K562 (cell line): ENCODE measurements at regions not wholly inside any gene's neighbourhood (a gene's known extent, or its start where the extent isn't known, plus 50 kb on each side); places are given as distances from the start of the nearest gene placed in this dataset.

Source experiments
- ATAC-seq: fragments of 200-7000 bp; cut with Tn5 transposase; 3 replicates; pipeline ENCODE4 v1.9.1; 2020; ENCODE audit warnings: moderate library complexity
- BruUV-seq: library from RNA; stranded (reverse); fragments of 400-500 nt; replicated peaks from 2 replicates; lab custom pipeline; 2021; lab: Mats Ljungman, UMichigan
- CTCF ChIA-PET: fragments of 300-600 bp; formaldehyde crosslinking; extraction: SDS; loops from one replicate; lab custom pipeline; 2021; ENCODE audit warnings: low intra/inter-chr PET ratio; lab: Yijun Ruan, JAX
- POLR2A ChIA-PET: fragments of 300-600, 350-650 bp; sonication (Branson Sonifier 250); formaldehyde crosslinking; extraction: SDS; loops from one replicate; lab custom pipeline; 2021; ENCODE audit warnings: antibody characterized with exemption, inconsistent platforms; lab: Yijun Ruan, JAX
- DNase-seq, 4 experiments: peaks; one replicate each; pipeline versions ENCODE4 v3.0.0 to v3.0.0-alpha.2; 2011 to 2018; ENCODE audit warnings: low spot score in 3 of 4, mixed read lengths in 3 of 4; ENCODE audit errors: extremely low read depth in 1 of 4
- FAIRE-seq: peaks from 2 replicates; lab custom pipeline; 2011; peaks lifted over from hg19 to GRCh38; lab: Jason Lieb, UNC
- H2AFZ ChIP-seq: 2 replicates; pipeline ENCODE4 v1.6.0; 2011; ENCODE audit warnings: low read depth, low read length, control low read depth, inconsistent platforms
- H3K27ac ChIP-seq: fragments of 200-600 bp; 3 replicates; pipeline ENCODE4 v1.8.0; 2011; ENCODE audit warnings: low read depth, mild to moderate bottlenecking, control low read depth, inconsistent platforms, low read length, moderate library complexity, mixed read lengths; ENCODE audit errors: extremely low read depth
- H3K27me3 ChIP-seq, 2 experiments: fragments of 300-600 bp in 1 of 2; 2 replicates in 1 of 2; 3 replicates in 1 of 2; pipeline versions ENCODE4 v1.6.0 to v1.8.0; 2011; ENCODE audit warnings: inconsistent platforms in 2 of 2, low read length in 2 of 2, mild to moderate bottlenecking in 1 of 2, mixed read lengths in 1 of 2, moderate library complexity in 1 of 2; ENCODE audit not compliant: control insufficient read depth in 2 of 2, insufficient read depth in 2 of 2
- H3K36me3 ChIP-seq: fragments of 300-600 bp; 3 replicates; pipeline ENCODE4 v1.8.0; 2011; ENCODE audit warnings: mild to moderate bottlenecking, low read length, inconsistent platforms; ENCODE audit not compliant: control insufficient read depth, insufficient read depth
- H3K4me1 ChIP-seq, 2 experiments: fragments of 200-600 bp in 1 of 2; replicated peaks in 1 of 2; 2 replicates in 1 of 2; 3 replicates in 1 of 2; pipeline versions ENCODE4 v1.5.1 to v1.8.0; 2011; ENCODE audit warnings: inconsistent platforms in 2 of 2, low read length in 2 of 2, mild to moderate bottlenecking in 1 of 2, mixed read lengths in 1 of 2, moderate library complexity in 1 of 2; ENCODE audit not compliant: control insufficient read depth in 2 of 2, insufficient read depth in 2 of 2
- H3K4me2 ChIP-seq: 2 replicates; pipeline ENCODE4 v1.6.1; 2011; ENCODE audit warnings: low read length, control low read depth, inconsistent platforms, mixed read lengths; ENCODE audit not compliant: insufficient read depth
- H3K4me3 ChIP-seq: fragments of 200-600 bp; sonication (generic), shearing (Covaris generic); 2 replicates; pipeline ENCODE4 v1.5.1; 2016; ENCODE audit warnings: control low read depth, inconsistent platforms
- H3K79me2 ChIP-seq: fragments of 200-600 bp; 3 replicates; pipeline ENCODE4 v1.8.0; 2011; ENCODE audit warnings: low read length, inconsistent platforms; ENCODE audit not compliant: control insufficient read depth, insufficient read depth
- H3K9ac ChIP-seq, 2 experiments: 2 replicates each; pipeline versions ENCODE4 v1.6.0 to v1.6.1; 2011; ENCODE audit warnings: low read depth in 2 of 2, low read length in 2 of 2, control low read depth in 1 of 2, inconsistent platforms in 1 of 2, mild to moderate bottlenecking in 1 of 2, mixed read lengths in 1 of 2; ENCODE audit not compliant: insufficient read depth in 1 of 2
- H3K9me1 ChIP-seq: one replicate; pipeline ENCODE4 v1.6.0; 2011; ENCODE audit warnings: inconsistent platforms, mild to moderate bottlenecking, low read length, moderate library complexity; ENCODE audit not compliant: control insufficient read depth, insufficient read depth
- H3K9me3 ChIP-seq: replicated peaks from 2 replicates; pipeline ENCODE4 v1.5.1; 2011; ENCODE audit warnings: low read depth, low read length, inconsistent platforms; ENCODE audit not compliant: control insufficient read depth, insufficient read depth
- H4K20me1 ChIP-seq: replicated peaks from 2 replicates; pipeline ENCODE4 v1.6.1; 2011; ENCODE audit warnings: low read length, inconsistent platforms, mixed read lengths; ENCODE audit not compliant: control insufficient read depth, insufficient read depth
- CREB1 ChIP-seq, 2 experiments: sonication (generic) in 1 of 2; formaldehyde crosslinking in 1 of 2; IDR thresholded peaks; 2 replicates each; pipeline versions ENCODE4 v1.6.1 to v1.8.0; 2012 to 2022; ENCODE audit warnings: inconsistent platforms in 1 of 2, mild to moderate bottlenecking in 1 of 2, missing genetic modification reagents in 1 of 2, moderate library complexity in 1 of 2
- CTCFL ChIP-seq: IDR thresholded peaks from 2 replicates; pipeline ENCODE4 v1.6.1; 2011; ENCODE audit warnings: borderline replicate concordance, low read depth, mild to moderate bottlenecking, moderate library complexity, low read length; ENCODE audit not compliant: insufficient read depth, poor library complexity, severe bottlenecking
- EWSR1 ChIP-seq: fragments of 450-650 bp; IDR thresholded peaks from 2 replicates; pipeline ENCODE4 v1.6.1; 2018; ENCODE audit warnings: borderline replicate concordance, mild to moderate bottlenecking, low read depth, moderate library complexity; ENCODE audit not compliant: partially characterized antibody
- FOS ChIP-seq: IDR thresholded peaks from 3 replicates; pipeline ENCODE4 v1.6.1; 2011; ENCODE audit not compliant: insufficient read length; ENCODE audit errors: extremely low read depth
- FUS ChIP-seq: fragments of 200-400 bp; formaldehyde crosslinking; optimal IDR thresholded peaks from 2 replicates; pipeline ENCODE3; 2017; ENCODE audit warnings: low read depth, low read length
- GTF2F1 ChIP-seq: IDR thresholded peaks from 2 replicates; pipeline ENCODE4 v1.6.1; 2011; ENCODE audit warnings: low read depth, low read length, improper control_type of control experiment
- JUN ChIP-seq, 2 experiments: sonication (generic) in 1 of 2; formaldehyde crosslinking in 1 of 2; IDR thresholded peaks; 2 replicates each; pipeline versions ENCODE4 v1.6.1 to v1.8.0; 2012 to 2022; ENCODE audit warnings: borderline replicate concordance in 2 of 2, mild to moderate bottlenecking in 2 of 2, improper control_type of control experiment in 1 of 2, low read depth in 1 of 2, low read length in 1 of 2, missing genetic modification reagents in 1 of 2
- MEIS2 ChIP-seq: fragments of 450-650 bp; IDR thresholded peaks from 2 replicates; pipeline ENCODE4 v1.6.1; 2014; ENCODE audit warnings: mild to moderate bottlenecking; ENCODE audit not compliant: partially characterized antibody
- NCOA4 ChIP-seq: fragments of 450-650 bp; IDR thresholded peaks from 2 replicates; pipeline ENCODE4 v1.6.1; 2018; ENCODE audit warnings: mild to moderate bottlenecking; ENCODE audit not compliant: partially characterized antibody
- SREBF2 ChIP-seq: sonication (generic); formaldehyde crosslinking; IDR thresholded peaks from 2 replicates; pipeline ENCODE4 v1.4.0; 2020; ENCODE audit warnings: mild to moderate bottlenecking, missing genetic modification reagents
- ZNF316 ChIP-seq: fragments of 450-650 bp; IDR thresholded peaks from 2 replicates; pipeline ENCODE4 v1.6.1; 2016
- WGBS: fragments of 100-300 bp; shearing (Covaris generic); methylation state at CpG from one replicate; pipeline ENCODE4 v1.1.6; 2016; ENCODE audit warnings: low coverage, mixed read lengths; ENCODE audit not compliant: insufficient coverage; ENCODE audit errors: missing lambda C conversion rate; 5-methylcytosine and 5-hydroxymethylcytosine counted together
- in situ Hi-C: fragments of 300-500 bp; cut with MboI; formaldehyde crosslinking; loops from 4 replicates; pipeline ENCODE4 v1.15.0; 2018; ENCODE audit warnings: inconsistent platforms, mixed read lengths
- intact Hi-C: fragments of 100-400 bp; cut with micrococcal nuclease; formaldehyde crosslinking; loops from 2 replicates; pipeline ENCODE4 v1.14.2; 2022
- TF ChIP-seq, protein P1 (sequence below), 2 experiments: fragments of 250-450 bp in 1 of 2; fragments of 450-650 bp in 1 of 2; sonication (Bioruptor Pico) in 1 of 2; IDR thresholded peaks; 2 replicates each; pipeline versions ENCODE4 v1.6.1 to v1.8.0; 2016 to 2021; ENCODE audit warnings: mild to moderate bottlenecking in 2 of 2, moderate library complexity in 2 of 2, missing compliant biosample characterization in 1 of 2, missing genetic modification characterization in 1 of 2

GRCh38 chrX:66384722-66385121, 220.7 kb downstream of the HEPH start:
- H3K4me1 ChIP-seq = no peaks in the 10 kb centered on the region
- no peaks in the 10 kb centered on the region for H3K36me3 ChIP-seq
- 0% methylated on average over 1 of the region's 1 CpG for WGBS
- no peaks in the 10 kb centered on the region for H3K9me3 ChIP-seq
- H2AFZ ChIP-seq = no peak overlapping the region
- no peaks in the 10 kb centered on the region for H4K20me1 ChIP-seq
- no peak for FAIRE-seq
- intact Hi-C loops = no loop called here
- in situ Hi-C loops = no loop called here
- no peak overlapping the region for H3K9ac ChIP-seq
- TF ChIP-seq EWSR1 (no peak), ZNF316 (peak; percentile 4; the same call in 1 of the 2 replicates)
- H3K4me3 ChIP-seq = no peak overlapping the region
- CTCF ChIA-PET = no interaction called here
- H3K9me1 ChIP-seq = no peaks in the 10 kb centered on the region
- no peak for DNase-seq
- no peak overlapping the region for H3K4me2 ChIP-seq
- H3K27me3 ChIP-seq = no peaks in the 10 kb centered on the region
- H3K79me2 ChIP-seq = no peaks in the 10 kb centered on the region
- POLR2A ChIA-PET = no interaction called here
- ATAC-seq = no peak
- no TSS peak for BruUV-seq
- no peak overlapping the region for H3K27ac ChIP-seq

GRCh38 chrX:66399273-66399672, 235.2 kb downstream of the HEPH start:
- no peaks in the 10 kb centered on the region for H3K36me3 ChIP-seq
- H3K9me1 ChIP-seq = no peaks in the 10 kb centered on the region
- no peaks in the 10 kb centered on the region for H3K79me2 ChIP-seq
- H4K20me1 ChIP-seq = no peaks in the 10 kb centered on the region
- FAIRE-seq (no peak), ATAC-seq (no peak), DNase-seq (no peak)
- ChIA-PET CTCF (no interaction called here), POLR2A (no interaction called here)
- intact Hi-C loops = no loop called here
- no peak overlapping the region for H3K4me2 ChIP-seq
- no peaks in the 10 kb centered on the region for H3K27me3 ChIP-seq
- WGBS = 0% methylated on average over 1 of the region's 1 CpG
- no peak overlapping the region for H3K4me3 ChIP-seq
- no peak overlapping the region for H2AFZ ChIP-seq
- no peak overlapping the region for H3K27ac ChIP-seq
- no peak overlapping the region for H3K9ac ChIP-seq
- BruUV-seq = no TSS peak
- H3K4me1 ChIP-seq = no peaks in the 10 kb centered on the region
- H3K9me3 ChIP-seq = no peaks in the 10 kb centered on the region
- in situ Hi-C loops = no loop called here
- no peak for TF ChIP-seq FUS
- TF ChIP-seq CTCFL = no peak
- TF ChIP-seq GTF2F1 = no peak
- no peak for TF ChIP-seq JUN (IDR thresholded peaks at IDR 0.05; ENCODE audit: borderline replicate concordance, low read depth, low read length)
- no peak for TF ChIP-seq JUN (CRISPR knock-in tag; IDR thresholded peaks at IDR 0.05; ENCODE audit: borderline replicate concordance)
- no peak for TF ChIP-seq CREB1 (IDR thresholded peaks at IDR 0.05)
- TF ChIP-seq CREB1 (CRISPR knock-in tag; IDR thresholded peaks at IDR 0.05) = no peak
- no peak for TF ChIP-seq NCOA4
- no peak for TF ChIP-seq MEIS2
- TF ChIP-seq FOS = no peak
- TF ChIP-seq, protein P1, sequence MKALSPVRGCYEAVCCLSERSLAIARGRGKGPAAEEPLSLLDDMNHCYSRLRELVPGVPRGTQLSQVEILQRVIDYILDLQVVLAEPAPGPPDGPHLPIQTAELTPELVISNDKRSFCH (CRISPR knock-in tag; IDR thresholded peaks at IDR 0.05) = no peak
- TF ChIP-seq, protein P1 (tag; IDR thresholded peaks at IDR 0.05) = no peak
- no peak for TF ChIP-seq SREBF2 (CRISPR knock-in tag)
